ENCODE measurements at regions not wholly inside any gene's neighbourhood (a gene's known extent, or its start where the extent isn't known, plus 50 kb on each side); places are given as distances from the start of the nearest gene placed in this dataset.

DNA sequence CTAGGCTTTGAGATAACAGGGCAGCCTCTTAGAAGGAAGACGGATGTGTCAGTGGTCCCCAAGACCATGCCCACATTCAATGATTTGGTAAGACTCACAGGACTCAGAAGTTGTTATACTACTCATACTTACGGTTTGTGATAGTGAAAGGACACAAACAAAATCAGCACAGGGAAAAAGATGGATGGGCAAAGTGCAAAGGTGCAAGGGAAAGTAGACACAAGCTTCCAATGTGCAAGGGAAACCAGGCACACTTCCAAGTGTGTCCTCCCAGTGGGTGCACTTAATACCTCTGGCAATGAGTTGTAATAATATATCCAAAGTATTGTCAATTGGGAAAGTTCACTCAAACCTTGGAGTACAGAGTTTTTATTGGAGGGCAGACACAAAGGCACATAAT is 53.8 kb upstream of the VCX start:
- DNase-seq: no peak

DNA sequence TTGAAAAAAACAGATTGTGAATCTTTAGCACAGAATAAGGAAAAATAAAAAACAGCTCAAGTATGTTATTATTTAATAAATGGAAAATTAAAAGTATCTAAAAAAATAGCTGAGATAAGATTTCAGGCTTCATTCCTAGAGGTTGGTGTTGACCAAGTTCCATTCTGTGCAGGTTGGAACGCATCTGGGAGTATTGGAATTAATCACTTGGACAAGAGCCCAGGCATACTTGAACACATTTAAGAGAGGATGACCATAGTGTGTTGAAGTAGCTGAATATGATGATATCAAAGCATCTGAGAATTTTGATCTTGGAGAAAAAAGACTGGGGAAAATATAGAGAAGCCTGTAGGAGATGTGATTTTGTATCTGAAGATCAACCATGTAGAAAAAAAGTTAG is 54.6 kb upstream of the VCX start:
- DNase-seq: no peak

DNA sequence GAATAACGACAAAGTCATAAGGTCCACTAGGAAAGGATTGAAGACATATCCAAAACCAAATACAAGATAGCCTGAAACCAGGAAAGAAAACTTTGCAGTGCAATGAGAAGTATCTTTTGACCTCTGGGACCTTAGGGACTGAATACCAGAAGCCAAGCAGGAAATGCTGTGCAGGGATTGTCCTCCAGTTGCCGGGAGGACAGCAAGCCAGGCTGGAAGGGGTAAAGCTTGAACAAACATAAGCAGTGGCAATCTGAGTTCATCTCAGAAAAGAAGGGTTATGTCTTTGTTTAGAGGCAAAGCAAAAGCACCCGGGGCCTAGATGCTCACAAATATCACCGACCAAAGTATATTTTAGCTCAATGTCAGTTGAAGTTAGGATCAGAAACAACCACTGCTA is 55.3 kb upstream of the VCX start:
- no peak for DNase-seq

DNA sequence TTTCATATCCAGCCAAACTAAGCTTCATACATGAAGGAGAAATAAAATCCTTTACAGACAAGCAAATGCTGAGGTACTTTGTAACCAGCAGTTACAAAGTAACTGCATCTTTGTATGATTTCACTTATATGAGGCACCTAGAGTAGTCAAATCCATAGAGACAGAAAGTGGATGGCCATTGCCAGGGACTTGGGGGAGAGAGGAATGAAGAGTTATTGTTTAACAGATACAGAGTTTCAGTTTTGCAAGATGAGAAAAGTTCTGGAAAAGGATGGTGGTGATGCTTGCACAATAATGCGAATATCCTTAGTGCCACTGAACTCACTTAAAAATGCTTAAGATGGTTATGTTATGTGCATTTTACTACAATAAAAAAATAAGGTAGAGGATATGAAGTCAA is 58.4 kb upstream of the VCX start:
- DNase-seq: no peak

DNA sequence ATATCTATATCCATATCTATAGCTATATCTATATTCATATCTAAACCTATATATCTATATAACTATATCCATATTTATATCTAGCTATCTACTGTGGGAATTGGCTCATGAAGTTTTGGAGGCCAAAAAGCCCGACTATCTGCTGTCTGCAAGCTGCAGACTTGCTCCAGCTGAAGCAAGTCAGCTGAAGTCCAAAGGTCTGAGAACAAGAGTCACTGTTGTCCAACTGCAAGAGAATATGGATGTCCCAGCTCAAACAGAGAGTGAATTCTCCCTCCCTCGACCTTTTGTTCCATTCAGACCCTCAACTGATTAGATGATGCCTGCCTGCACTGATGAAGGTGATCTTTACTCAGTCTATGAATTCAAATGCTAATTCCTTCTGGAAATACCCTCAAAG is 63.3 kb upstream of the VCX start:
- DNase-seq: no peak

DNA sequence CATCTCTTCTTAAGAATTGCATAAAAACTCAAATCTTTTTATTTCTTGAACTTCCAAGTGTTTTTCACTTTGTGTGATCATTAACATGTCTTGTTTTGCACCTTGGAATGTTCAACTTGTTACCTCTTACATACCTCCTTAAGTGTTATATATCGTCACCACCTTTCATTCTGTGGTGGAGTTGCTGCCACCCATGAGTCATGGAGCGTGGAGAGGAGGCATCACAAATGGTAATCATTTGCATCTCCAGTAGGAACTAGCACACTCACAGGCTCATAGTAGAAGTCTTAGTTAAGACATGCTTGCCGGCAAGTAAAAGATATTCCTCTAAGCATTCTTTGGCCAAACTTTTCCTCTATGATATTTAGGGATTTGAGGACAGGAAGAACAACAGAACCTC is 67.0 kb upstream of the VCX start:
- DNase-seq: no peak

DNA sequence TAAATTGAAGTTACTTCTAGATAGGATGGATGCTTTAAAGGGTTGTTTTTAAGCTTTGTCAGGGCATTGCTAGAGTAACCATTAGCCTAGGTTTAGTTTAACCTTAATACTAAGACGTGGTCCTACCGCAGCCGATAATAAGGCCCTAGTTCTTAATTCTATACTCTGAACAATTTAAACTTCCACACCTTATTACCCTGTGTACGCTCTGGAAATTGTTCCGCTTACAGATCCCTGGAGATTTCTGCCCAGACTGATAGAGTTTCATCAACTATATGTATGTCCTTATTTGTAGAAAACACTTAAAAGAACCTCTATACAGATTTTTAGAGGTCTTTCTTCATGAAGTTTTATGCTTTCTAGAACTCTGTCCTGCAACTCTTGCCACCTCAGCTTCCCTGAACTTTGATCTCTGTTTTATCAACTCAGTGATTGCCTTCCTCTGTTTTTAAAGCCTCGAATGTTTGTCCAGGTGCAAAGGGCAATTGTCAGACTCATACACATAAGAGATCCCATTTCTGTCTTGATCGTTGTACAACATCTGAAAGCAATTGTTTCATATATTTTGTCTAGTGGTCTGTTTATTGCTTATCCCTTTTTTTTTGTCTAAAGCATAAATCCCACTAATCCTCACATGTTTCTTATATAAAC is 71.1 kb upstream of the VCX start:
- DNase-seq: no peak

DNA sequence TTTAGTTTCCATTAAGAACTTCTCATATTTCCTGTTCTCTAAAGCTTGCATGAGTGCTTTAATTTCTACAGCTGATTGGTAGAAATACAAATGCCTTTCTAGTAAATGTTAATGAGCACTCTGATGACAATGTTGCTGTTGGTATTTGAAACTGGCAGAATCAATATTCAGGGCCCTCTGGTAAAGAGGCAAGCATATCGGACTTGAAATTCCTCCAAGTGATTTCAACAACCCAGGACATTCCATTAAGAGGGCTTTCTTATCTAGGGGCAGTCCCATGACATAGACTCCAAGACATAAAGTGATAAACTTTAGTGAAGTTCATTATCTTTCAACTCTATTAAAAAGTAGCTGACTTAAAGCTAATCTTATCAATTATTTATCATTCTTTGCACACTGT is 83.1 kb upstream of the VCX start:
- DNase-seq: no peak

DNA sequence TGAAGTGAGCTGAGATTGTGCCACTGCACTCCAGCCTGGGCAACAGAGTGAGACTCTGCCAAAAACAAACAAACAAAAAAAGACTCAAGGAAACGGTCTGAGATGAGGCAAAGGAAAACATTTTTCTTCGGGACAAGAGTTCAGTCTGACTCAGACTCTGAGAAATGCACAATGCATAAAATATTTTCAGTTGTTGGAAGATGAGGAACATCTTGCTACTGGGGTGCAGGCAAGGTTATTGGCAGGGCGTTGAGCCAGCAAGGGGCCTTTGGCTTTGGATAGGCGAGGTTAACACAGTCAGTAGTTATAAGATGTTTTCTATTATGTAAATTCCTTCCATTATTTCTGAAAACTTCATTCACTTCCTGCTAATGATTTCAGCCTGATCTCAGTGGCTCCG is 96.1 kb upstream of the VCX start:
- DNase-seq: no peak

DNA sequence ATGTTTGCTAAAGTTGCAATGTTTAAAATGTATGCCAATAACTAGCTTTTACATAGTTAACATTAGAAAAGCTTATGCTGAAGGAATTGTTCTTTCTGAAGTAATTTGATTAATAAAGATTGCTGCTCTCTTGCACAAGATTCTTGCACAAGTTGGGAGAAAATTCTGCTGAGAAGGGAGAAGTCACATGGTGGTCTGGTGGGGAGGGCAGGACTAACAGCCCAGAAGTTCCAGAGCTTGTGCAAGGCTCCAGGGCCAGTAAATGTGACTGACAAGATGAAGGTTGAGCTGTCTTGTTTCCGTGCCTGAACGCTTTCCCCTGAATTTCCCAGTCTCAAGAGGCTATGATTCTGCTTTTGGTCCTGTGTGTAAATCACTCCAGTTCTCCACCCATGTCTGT is 112.9 kb upstream of the VCX start:
- DNase-seq: no peak

DNA sequence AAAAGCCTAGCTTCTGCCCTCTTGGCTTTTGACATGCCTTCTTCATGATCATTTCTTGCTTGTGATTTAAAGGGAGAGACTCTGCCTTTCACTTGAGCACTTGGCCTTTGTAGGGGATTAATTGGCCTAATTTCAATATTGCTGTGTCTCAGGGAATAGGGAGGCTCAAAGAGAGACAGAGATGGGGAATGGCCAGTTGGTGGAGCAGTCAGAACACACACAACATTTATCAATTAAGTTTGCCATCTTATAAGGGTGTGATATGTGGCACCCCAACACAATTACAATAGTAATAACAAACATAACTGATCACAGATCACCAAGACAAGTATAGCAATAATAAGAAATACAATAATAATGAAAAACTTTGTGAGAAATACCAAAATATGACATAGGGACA is 122.5 kb upstream of the VCX start:
- no peak for DNase-seq

DNA sequence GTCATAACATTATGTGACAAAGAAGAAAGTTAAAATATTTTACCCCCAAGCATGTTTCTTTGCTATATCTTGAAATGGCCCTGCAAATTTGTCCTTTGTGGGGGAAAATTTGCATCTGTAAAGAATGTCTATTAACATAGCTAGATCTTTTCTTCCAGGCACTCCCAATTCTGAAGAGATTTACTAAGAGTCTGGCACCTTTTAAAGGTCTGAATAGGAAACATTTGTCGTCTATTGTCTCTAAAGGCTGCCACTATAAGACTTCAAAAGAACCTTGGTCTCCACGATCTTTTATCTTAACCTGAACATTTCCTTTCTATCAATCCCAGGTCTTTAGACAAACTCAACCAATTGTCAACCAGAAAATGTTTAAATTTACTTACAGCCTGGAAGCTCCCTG is 128.6 kb upstream of the VCX start:
- no peak for DNase-seq

DNA sequence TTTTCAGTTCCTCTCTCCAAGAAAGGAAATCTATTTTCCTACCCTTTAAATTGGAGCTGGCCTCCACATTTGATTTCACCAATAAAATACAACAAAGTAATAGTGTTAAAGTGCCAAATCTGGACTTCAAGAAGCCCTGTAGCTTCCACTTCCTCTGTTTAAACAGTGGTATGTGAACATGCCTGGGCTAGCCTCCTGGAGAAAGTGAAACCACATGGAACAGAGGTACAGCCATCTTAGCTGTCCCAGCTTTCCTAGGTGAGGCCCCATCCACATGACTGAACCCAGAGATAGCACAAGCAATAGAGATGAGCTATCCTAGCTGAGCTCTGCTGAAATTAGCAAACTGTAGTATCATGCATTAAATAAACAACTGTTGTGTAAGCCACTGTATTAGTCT is 131.8 kb upstream of the VCX start:
- DNase-seq: no peak

DNA sequence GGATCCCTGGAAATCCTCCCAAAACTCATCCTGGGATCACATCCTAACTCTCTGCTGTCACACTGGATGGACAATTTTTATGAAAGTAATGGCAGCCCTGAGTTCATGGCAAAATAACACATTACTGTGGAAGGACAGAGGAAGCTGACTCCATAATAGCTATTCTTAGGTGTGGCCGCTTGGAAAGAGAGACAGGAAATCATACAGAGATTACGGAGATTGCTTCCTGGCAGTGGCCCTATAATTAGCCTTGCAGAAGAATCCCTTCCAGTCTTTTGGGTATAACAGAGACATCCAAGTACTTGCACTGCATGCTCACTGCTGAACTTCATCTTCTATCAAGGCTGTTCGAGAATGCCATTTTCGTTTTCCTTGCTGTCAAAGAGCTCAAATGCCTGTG is 133.1 kb upstream of the VCX start:
- peak; percentile 1 for DNase-seq

DNA sequence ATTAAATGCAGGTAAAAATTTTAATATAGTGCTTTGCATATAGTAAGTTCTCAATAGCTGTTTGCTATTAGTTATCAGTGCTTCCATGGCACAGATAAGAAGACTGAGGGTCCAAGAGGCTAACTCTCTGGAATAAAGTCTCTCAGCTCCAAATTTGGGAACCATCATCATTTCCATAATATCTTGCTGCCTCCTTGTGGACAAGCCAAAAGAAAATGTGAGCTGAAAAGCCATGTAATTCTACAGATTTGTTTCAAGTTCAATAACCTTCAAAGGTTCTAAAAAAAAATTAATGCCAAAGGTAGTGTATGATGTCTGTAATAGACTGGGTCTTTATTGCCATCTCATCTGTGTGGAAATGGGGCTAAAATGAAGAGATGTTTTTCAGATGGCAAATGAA is 136.9 kb upstream of the VCX start:
- peak; percentile 24 for DNase-seq

DNA sequence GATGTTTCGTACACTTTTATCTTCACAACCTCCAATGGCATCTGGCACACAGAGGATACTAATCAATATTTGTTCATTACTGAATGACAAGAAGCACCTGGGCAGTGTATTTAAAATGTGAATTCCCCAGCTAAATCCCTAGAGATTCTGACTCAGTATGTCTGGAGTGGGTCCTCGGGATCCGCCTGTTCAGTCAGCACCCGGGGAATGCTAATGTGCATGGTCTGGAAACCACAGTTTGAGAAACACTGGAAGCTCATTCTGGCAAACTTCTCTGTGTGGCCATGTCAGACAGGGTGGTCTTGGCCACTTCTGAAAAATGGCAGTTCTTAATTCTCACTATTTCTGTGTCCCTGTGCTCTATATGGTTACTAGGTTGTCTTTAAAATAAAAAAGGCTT is 138.8 kb upstream of the VCX start:
- DNase-seq: no peak

DNA sequence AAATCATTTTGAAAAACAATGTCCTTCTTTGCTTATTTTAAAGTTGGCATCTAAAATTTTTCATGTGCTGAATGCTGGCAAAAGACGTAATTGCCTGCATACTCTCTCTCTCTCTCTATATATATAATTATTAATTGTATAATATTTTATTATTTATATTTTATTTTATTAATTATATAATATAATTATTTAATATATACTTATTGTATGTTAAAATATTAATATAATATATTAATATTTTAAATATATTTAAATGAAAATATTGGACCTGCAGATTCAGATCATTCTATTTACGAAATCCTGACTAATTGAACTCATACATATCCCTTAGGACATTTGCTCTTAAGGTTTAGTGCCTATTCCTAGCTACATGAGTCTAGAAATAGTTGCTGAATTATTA is 144.7 kb upstream of the VCX start:
- DNase-seq: no peak

DNA sequence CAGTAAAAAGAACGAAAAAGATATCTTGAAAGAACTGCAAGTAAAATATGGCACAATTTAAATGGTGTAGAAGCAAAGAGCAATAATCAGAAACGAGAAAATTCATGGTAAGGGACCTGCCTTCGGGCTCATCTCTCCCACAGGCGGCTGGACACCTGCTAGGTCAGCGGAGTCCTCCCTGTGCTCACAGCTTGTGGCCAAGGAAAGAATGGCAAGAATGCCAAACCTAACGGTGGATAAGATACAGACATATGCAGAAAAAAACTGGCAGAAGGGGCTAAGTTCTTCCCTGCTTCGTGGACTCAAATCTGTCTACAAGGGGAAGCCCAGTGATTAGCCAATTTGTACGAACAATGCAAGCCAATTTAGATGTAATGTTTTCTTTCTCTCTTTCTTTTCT is 152.1 kb upstream of the VCX start:
- no peak for DNase-seq

DNA sequence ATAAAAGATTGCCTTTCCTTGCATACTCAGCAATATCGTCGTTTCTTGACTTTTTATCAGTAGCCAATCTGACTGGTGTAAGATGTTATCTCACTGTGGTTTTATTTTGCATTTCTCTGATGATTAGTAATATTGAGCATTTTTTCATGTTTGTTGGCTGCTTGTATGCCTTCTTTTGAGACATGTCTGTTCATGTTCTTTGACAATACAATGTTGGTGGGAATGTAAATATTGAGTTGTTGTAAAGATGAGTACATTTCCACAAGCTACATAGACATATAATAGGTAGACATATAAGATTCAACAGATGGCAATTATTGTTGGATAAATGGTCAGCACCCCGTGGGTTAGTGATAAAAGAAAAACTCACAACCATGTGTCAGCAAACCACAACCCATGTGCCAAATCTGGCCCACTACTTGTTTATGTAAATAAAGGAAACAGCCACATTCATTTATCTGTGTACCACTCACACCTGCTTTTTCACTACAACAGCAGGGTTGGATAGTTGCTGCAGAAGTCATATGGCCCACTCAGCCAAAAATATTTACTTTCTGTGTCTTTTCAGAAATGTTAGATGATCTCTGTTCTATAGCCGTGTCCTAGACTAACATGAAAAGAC is 153.1 kb upstream of the VCX start:
- DNase-seq: peak; percentile 72

DNA sequence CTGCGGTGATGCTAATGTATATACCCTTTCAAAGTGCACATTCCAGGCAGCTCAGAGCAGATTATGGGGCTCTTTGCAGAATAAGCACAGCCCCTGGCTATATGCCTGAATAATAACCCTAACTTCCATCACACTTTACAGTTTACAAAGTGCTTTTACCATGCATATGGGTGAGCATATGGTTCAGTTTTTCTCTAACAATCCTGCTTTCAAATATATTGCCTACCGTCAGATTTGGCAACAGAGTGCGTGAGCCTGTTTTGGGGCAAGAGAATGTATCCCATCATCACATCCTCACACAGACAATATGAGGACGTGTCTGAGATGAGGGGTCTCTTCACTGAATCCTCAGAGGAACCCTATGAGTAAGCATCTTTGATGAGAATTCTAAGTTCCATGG is 162.8 kb upstream of the VCX start:
- no peak for DNase-seq

DNA sequence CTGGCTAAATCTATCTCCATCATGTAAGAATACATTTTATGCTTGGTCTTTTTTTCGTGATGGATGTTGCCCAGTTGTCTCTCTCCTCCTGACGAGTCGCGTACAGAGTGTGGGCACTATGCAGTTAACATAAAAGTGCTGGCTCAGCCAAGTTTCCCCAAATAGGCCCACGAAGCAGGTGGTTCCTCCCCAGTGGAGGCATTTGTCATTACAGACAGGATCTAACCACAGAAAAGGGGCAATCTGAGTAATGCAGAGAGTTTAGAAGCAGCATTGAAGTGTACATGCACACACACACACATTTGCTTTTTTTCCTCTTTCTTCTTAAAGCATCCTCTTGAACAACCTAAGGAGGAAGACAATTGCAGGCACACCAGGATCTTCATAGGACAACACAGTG is 188.7 kb upstream of the VCX start:
- no peak for DNase-seq

DNA sequence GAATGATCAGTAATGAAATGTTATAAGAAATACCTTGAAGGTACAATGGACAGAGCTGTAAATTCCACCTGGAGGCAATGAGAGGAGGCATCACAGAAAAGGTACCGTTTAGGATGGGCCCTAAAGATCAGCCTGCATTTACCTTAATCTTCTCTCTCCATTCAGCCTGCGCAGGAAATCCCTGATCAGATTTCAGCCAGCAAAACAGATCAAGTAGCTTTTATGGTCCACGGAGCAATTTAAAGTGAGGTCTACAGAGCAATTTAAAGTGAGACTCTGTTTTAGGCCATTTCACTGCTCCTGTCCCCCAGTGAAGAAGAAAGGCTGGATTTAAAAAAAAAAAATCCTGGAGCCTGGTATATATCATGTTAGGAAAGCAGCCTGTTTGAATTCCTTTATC is 195.1 kb upstream of the VCX start:
- DNase-seq: no peak

DNA sequence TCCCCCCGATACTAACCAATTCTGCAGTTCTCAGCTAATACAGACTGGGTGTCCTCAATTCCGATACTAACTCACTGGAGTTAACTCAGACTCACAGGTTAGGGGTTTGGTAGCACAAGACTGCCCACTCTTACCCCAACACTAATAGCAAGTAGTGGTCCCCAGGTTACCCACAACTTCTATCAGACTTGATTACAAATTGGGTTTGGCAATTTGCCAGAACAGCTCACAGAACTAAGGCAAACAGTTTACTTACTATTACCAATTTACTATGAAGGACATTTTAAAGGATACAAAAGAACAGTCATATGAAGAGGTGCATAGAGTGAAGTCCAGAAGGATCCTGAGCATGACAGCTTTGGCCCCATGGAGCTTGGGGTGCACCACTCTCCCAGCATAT is 201.8 kb upstream of the VCX start:
- DNase-seq: no peak

DNA sequence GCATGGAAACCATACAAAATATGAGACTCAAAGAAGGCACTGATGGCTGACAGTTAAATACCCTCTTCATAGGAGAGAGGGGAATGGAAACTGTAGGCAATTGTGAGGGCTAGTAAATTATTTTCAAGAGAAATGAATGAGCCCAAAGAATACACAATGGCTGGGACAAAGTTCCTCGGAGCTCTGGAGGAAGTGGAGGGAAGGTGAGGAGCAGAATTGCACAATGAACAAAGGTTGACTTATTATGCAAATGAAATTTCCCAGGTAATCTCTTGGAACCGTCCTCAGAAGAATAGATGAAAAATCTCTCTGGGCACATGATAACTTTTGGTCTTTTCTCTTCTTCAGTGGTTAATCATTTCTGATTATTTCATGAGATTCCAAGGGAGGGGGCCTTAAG is 202.6 kb upstream of the VCX start:
- DNase-seq: no peak

DNA sequence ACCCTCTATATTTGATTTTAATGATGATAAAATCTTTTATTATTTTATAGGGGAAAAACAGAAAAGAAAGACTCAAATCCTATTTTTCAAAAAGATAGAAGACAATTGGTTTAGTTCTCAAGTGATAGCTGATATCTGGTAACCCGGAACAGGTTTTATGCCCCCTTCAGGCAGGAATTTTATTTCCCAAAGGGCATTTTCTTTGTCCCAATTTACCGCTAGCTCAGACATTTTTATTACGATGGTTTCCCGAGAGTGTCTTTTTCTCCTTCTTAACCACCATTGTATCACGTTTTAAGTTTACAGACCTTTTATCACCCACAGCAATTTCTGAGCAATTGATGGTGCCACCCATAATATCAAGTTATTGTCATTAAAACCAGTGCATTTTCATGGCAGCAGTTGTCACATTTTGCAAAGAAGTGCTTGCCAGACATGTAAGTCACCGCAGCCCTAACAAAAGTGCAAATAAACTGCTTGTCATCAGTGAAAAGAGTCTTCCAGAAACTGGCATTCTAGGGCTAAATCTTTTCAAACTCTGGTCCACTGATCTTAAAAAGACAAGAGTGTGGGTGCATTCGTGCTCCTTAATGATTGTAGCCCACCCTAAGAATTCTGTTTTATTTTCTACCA is 204.8 kb upstream of the VCX start:
- no peak for DNase-seq

All from COR-L47 (cell line).